Astrocyte (in vitro differentiated cells and primary cell): ENCODE measurements at regions not wholly inside any gene's neighbourhood (a gene's known extent, or its start where the extent isn't known, plus 50 kb on each side); places are given as distances from the start of the nearest gene placed in this dataset.

Experiments
- DNase-seq: peaks from one replicate; pipeline ENCODE4 v3.0.0-alpha.2; 2010; ENCODE audit warnings: low read depth
- FAIRE-seq: peaks from 2 replicates; lab custom pipeline; 2011; peaks lifted over from hg19 to GRCh38; lab: Jason Lieb, UNC
- H2AFZ ChIP-seq: 2 replicates; pipeline ENCODE4 v1.6.0; 2012; ENCODE audit warnings: low read depth, low read length, inconsistent platforms
- H3K27ac ChIP-seq: 2 replicates; pipeline ENCODE4 v1.5.1; 2011; ENCODE audit warnings: low read depth, low read length, inconsistent platforms
- H3K27me3 ChIP-seq: 2 replicates; pipeline ENCODE4 v1.6.0; 2011; ENCODE audit warnings: low read length, inconsistent platforms; ENCODE audit not compliant: insufficient read depth
- H3K36me3 ChIP-seq: 2 replicates; pipeline ENCODE4 v1.5.1; 2011; ENCODE audit warnings: low read length, inconsistent platforms; ENCODE audit not compliant: insufficient read depth
- H3K4me1 ChIP-seq: 2 replicates; pipeline ENCODE4 v1.5.1; 2011; ENCODE audit warnings: low read length, inconsistent platforms; ENCODE audit not compliant: insufficient read depth
- H3K4me2 ChIP-seq: 2 replicates; pipeline ENCODE4 v1.6.0; 2012; ENCODE audit warnings: low read length, inconsistent platforms
- H3K4me3 ChIP-seq: 2 replicates; pipeline ENCODE4 v1.5.1; 2011; ENCODE audit warnings: low read depth, mild to moderate bottlenecking, low read length, inconsistent platforms; ENCODE audit not compliant: insufficient read depth
- H3K79me2 ChIP-seq: 2 replicates; pipeline ENCODE4 v1.6.0; 2012; ENCODE audit warnings: mild to moderate bottlenecking, low read length, inconsistent platforms; ENCODE audit not compliant: insufficient read depth
- H3K9ac ChIP-seq: 2 replicates; pipeline ENCODE4 v1.6.0; 2012; ENCODE audit warnings: mild to moderate bottlenecking, low read length, inconsistent platforms
- H3K9me3 ChIP-seq: 2 replicates; pipeline ENCODE4 v1.5.1; 2012; ENCODE audit warnings: low read depth, mild to moderate bottlenecking, low read length, inconsistent platforms; ENCODE audit not compliant: insufficient read depth
- H4K20me1 ChIP-seq: 2 replicates; pipeline ENCODE4 v1.6.0; 2012; ENCODE audit warnings: low read length, inconsistent platforms; ENCODE audit not compliant: insufficient read depth
- H3K27ac Mint-ChIP-seq: one replicate; pipeline ENCODE4 v1.8.0; 2021; ENCODE audit warnings: mild to moderate bottlenecking, mixed read lengths; ENCODE audit not compliant: unreplicated experiment
- H3K27me3 Mint-ChIP-seq: one replicate; pipeline ENCODE4 v1.8.0; 2021; ENCODE audit warnings: low read depth, mixed read lengths; ENCODE audit not compliant: unreplicated experiment
- H3K36me3 Mint-ChIP-seq: one replicate; pipeline ENCODE4 v1.8.0; 2021; ENCODE audit warnings: low read depth, mixed read lengths; ENCODE audit not compliant: unreplicated experiment
- H3K4me1 Mint-ChIP-seq: one replicate; pipeline ENCODE4 v1.8.0; 2021; ENCODE audit warnings: low read depth, mixed read lengths; ENCODE audit not compliant: unreplicated experiment
- H3K4me3 Mint-ChIP-seq: one replicate; pipeline ENCODE4 v1.8.0; 2021; ENCODE audit warnings: mild to moderate bottlenecking, moderate library complexity, mixed read lengths; ENCODE audit not compliant: unreplicated experiment
- H3K9me3 Mint-ChIP-seq: one replicate; pipeline ENCODE4 v1.8.0; 2021; ENCODE audit warnings: mild to moderate bottlenecking, mixed read lengths; ENCODE audit not compliant: unreplicated experiment
- EZH2 ChIP-seq: IDR thresholded peaks from 2 replicates; pipeline ENCODE4 v1.6.1; 2012; ENCODE audit warnings: mild to moderate bottlenecking, low read length, inconsistent platforms; ENCODE audit not compliant: insufficient read depth
- TF ChIP-seq, protein P1 (sequence below): IDR thresholded peaks from 2 replicates; pipeline ENCODE4 v1.5.1; 2011; ENCODE audit warnings: low read depth, mild to moderate bottlenecking, inconsistent platforms, low read length, moderate library complexity; ENCODE audit not compliant: insufficient read depth

DNA sequence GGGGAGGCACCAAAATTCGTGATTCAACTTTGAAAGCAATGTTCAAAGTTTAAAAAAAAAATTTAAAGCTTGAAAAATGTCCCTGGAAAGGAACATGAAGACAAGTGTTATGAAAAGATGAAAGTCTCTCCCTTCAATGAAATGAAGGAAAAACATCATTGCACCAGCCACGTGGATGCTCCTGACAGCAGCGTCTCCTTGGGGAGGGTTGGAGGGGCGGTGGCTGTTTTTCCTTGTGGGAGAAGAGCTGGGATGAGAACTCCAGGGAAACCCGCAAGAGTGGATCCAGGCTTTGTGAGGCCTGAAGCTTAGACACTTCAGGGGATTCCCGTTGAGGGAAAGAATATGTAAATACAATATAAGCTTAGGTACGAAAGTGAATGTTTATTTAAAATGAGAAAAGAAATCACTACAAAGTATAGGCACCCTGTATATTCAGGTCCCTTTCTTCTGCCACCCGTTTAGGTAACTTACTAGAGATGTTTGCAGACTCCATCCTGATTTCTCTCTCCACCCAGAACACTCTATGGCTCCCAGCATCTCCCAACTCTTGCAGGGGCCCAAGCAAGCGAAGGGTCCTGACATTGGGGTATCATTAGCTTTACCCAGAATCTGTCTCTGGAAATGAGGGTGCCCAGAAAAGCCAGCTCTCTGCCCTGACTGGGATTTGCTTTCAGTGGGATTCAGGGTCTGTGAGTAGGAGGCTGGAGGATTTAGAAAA, 63.1 kb upstream of the BAIAP2L1 start:
- H3K27me3 Mint-ChIP-seq: peaks cover 56% of the 10 kb centered on the region
- no peak for FAIRE-seq

DNA sequence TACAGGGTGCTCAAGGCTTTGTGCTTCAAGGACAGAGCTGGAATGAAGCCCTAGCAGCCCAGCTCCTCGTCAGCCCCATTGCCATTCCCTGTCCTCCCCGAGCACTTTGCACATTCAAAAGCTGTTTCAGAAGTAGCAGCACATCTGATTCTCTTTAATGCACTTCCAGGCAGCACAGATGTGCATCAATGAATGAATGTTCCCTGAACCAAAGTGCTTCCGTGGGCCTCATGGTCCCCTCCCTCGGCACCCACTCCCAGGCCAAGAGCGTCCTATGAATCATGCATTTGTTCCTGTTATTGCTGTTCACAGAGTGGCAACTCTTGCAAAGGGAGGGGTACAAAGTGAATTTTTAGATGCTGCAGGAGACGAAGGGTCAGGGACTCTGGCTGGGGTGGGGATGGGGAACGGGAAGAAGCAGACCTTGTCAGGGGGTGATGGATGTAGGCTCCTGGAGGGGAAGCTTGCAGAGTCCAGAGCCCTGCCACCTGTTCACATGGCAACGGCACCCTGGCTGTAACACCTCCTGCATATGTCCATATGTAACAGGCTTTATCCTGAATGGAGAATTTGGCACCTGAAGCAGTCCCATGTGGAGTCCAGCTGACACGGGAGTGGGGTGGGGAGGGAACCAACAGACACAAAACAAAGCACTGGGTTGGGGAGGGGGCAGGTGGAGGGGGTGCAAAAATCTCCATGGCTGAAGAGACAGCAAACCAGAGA, 62.2 kb upstream of the BAIAP2L1 start:
- H4K20me1 ChIP-seq: no peaks in the 10 kb centered on the region
- H3K4me3 ChIP-seq: no peak overlapping the region
- no peak for FAIRE-seq
- H3K4me2 ChIP-seq: no peak overlapping the region
- H3K4me1 Mint-ChIP-seq: no peaks in the 10 kb centered on the region
- H3K4me3 Mint-ChIP-seq: no peak overlapping the region
- no peak for TF ChIP-seq EZH2
- TF ChIP-seq, protein P1, sequence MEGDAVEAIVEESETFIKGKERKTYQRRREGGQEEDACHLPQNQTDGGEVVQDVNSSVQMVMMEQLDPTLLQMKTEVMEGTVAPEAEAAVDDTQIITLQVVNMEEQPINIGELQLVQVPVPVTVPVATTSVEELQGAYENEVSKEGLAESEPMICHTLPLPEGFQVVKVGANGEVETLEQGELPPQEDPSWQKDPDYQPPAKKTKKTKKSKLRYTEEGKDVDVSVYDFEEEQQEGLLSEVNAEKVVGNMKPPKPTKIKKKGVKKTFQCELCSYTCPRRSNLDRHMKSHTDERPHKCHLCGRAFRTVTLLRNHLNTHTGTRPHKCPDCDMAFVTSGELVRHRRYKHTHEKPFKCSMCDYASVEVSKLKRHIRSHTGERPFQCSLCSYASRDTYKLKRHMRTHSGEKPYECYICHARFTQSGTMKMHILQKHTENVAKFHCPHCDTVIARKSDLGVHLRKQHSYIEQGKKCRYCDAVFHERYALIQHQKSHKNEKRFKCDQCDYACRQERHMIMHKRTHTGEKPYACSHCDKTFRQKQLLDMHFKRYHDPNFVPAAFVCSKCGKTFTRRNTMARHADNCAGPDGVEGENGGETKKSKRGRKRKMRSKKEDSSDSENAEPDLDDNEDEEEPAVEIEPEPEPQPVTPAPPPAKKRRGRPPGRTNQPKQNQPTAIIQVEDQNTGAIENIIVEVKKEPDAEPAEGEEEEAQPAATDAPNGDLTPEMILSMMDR: no peak
- peaks cover 1% of the 10 kb centered on the region for H3K36me3 Mint-ChIP-seq
- H3K9ac ChIP-seq: no peak overlapping the region
- no peaks in the 10 kb centered on the region for H3K79me2 ChIP-seq
- no peaks in the 10 kb centered on the region for H3K4me1 ChIP-seq
- H3K27me3 ChIP-seq: peaks cover 3% of the 10 kb centered on the region
- peaks cover 53% of the 10 kb centered on the region for H3K27me3 Mint-ChIP-seq
- no peak overlapping the region for H2AFZ ChIP-seq
- no peaks in the 10 kb centered on the region for H3K9me3 ChIP-seq
- H3K36me3 ChIP-seq: no peaks in the 10 kb centered on the region
- H3K27ac ChIP-seq: no peak overlapping the region
- no peaks in the 10 kb centered on the region for H3K9me3 Mint-ChIP-seq
- no peak for DNase-seq
- H3K27ac Mint-ChIP-seq: no peak overlapping the region

More for the DNA sequence above, 63.1 kb upstream of the BAIAP2L1 start:
- DNase-seq: no peak
- Mint-ChIP-seq H3K36me3 (no peaks in the 10 kb centered on the region), H3K4me3 (no peak overlapping the region), H3K9me3 (no peaks in the 10 kb centered on the region), H3K4me1 (no peaks in the 10 kb centered on the region), H3K27ac (no peak overlapping the region)
- no peaks in the 10 kb centered on the region for H3K79me2 ChIP-seq
- no peak overlapping the region for H3K4me3 ChIP-seq
- H3K36me3 ChIP-seq: no peaks in the 10 kb centered on the region
- no peak overlapping the region for H3K4me2 ChIP-seq
- TF ChIP-seq EZH2: no peak
- TF ChIP-seq, protein P1: no peak
- no peak overlapping the region for H3K27ac ChIP-seq
- H3K27me3 ChIP-seq: peaks cover 2% of the 10 kb centered on the region
- no peaks in the 10 kb centered on the region for H4K20me1 ChIP-seq
- H3K9me3 ChIP-seq: no peaks in the 10 kb centered on the region
- H3K4me1 ChIP-seq: no peaks in the 10 kb centered on the region
- no peak overlapping the region for H3K9ac ChIP-seq
- H2AFZ ChIP-seq: no peak overlapping the region

DNA sequence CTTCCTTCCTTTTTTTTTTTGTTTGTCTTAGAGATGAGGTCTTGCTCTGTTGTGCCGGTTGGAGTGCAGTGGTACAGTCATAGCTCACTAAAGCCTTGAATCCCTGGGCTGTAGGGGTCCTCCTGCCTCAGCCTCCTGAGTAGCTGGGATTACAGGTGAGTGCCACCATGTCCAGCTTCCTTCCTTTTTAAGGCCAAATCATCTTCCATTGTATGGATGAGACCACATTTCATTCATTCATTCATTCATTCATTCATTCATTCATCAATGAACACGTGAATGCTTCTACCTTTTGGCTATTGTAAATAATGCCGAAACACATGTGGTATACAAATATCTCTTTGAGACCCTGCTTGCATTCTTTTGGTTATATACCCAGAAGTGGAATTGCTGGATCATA, 60.0 kb upstream of the BAIAP2L1 start:
- no peaks in the 10 kb centered on the region for H3K36me3 ChIP-seq
- no peak overlapping the region for H3K4me3 Mint-ChIP-seq
- peaks cover 1% of the 10 kb centered on the region for H3K36me3 Mint-ChIP-seq
- no peak overlapping the region for H3K9ac ChIP-seq
- H2AFZ ChIP-seq: no peak overlapping the region
- H3K27ac Mint-ChIP-seq: no peak overlapping the region
- no peaks in the 10 kb centered on the region for H3K9me3 Mint-ChIP-seq
- no peaks in the 10 kb centered on the region for H3K9me3 ChIP-seq
- H4K20me1 ChIP-seq: no peaks in the 10 kb centered on the region
- TF ChIP-seq, protein P1: no peak
- no peak for TF ChIP-seq EZH2
- H3K4me1 Mint-ChIP-seq: no peaks in the 10 kb centered on the region
- no peak overlapping the region for H3K4me2 ChIP-seq
- no peak for FAIRE-seq
- no peaks in the 10 kb centered on the region for H3K4me1 ChIP-seq
- H3K27ac ChIP-seq: no peak overlapping the region
- no peak overlapping the region for H3K4me3 ChIP-seq
- DNase-seq: no peak
- peaks cover 6% of the 10 kb centered on the region for H3K27me3 ChIP-seq
- H3K79me2 ChIP-seq: no peaks in the 10 kb centered on the region
- H3K27me3 Mint-ChIP-seq: peaks cover 42% of the 10 kb centered on the region
